Naive B cell (primary cell): ENCODE measurements at regions not wholly inside any gene's neighbourhood (a gene's known extent, or its start where the extent isn't known, plus 50 kb on each side); places are given as distances from the start of the nearest gene placed in this dataset.
"Not testable (repeated sequence)": the region's sequence is repeated elsewhere in the genome, so short reads cannot be mapped to it uniquely, and the experiment has no call there.

ENCODE experiments used
- ATAC-seq, 2 donors: fragments of 150-1000 bp; cut with Tn5 transposase; 2 replicates each; pipeline ENCODE4 v1.10.0; 2021; ENCODE audit warnings: low read depth in 2 of 2, mild to moderate bottlenecking in 2 of 2, moderate library complexity in 2 of 2
- DNase-seq: peaks from one replicate; pipeline ENCODE4 v3.0.0; 2022
- H3K27ac Mint-ChIP-seq, 6 donors: one replicate each; pipeline ENCODE4 v1.8.0; 2020 to 2022; ENCODE audit warnings: mild to moderate bottlenecking in 6 of 6, mixed read lengths in 6 of 6, moderate library complexity in 5 of 6, inconsistent platforms in 2 of 6
- H3K27me3 Mint-ChIP-seq, 3 donors: one replicate each; pipeline ENCODE4 v1.8.0; 2021 to 2022; ENCODE audit warnings: mixed read lengths in 3 of 3, mild to moderate bottlenecking in 1 of 3
- H3K36me3 Mint-ChIP-seq, 2 donors: one replicate each; pipeline ENCODE4 v1.8.0; 2020 to 2022; ENCODE audit warnings: mixed read lengths in 2 of 2, inconsistent platforms in 1 of 2, mild to moderate bottlenecking in 1 of 2
- H3K4me1 Mint-ChIP-seq, 3 donors: one replicate each; pipeline ENCODE4 v1.8.0; 2020 to 2022; ENCODE audit warnings: mixed read lengths in 3 of 3, inconsistent platforms in 1 of 3, mild to moderate bottlenecking in 1 of 3, moderate library complexity in 1 of 3
- H3K4me3 Mint-ChIP-seq, 8 donors: one replicate each; pipeline ENCODE4 v1.8.0; 2020 to 2022; ENCODE audit warnings: mild to moderate bottlenecking in 8 of 8, mixed read lengths in 8 of 8, moderate library complexity in 8 of 8, inconsistent platforms in 2 of 8
- H3K9me3 Mint-ChIP-seq, 7 donors: one replicate each; pipeline ENCODE4 v1.8.0; 2020 to 2022; ENCODE audit warnings: mixed read lengths in 7 of 7, mild to moderate bottlenecking in 5 of 7, inconsistent platforms in 2 of 7, moderate library complexity in 1 of 7

GRCh38 chrX:55981603-55982002 lies 250.6 kb upstream of the KLF8 start:
- no peak overlapping the region for H3K4me3 Mint-ChIP-seq
- no peak for ATAC-seq
- peaks cover 0 to 33% (median 16%) of the 10 kb centered on the region in 7 donors for H3K9me3 Mint-ChIP-seq
- peak overlapping the region in 2 of 6 donors; percentile 2 to 28 for H3K27ac Mint-ChIP-seq
- no peak for DNase-seq
- peaks cover 9 to 40% (median 13%) of the 10 kb centered on the region in 3 donors for H3K4me1 Mint-ChIP-seq
- H3K36me3 Mint-ChIP-seq = peaks cover 0 to 11% of the 10 kb centered on the region in 2 donors
- no peaks in the 10 kb centered on the region for H3K27me3 Mint-ChIP-seq

GRCh38 chrX:55996649-55997048 lies 235.5 kb upstream of the KLF8 start:
- no peaks in the 10 kb centered on the region for H3K27me3 Mint-ChIP-seq

GRCh38 chrX:56000174-56000573 lies 232.0 kb upstream of the KLF8 start:
- Mint-ChIP-seq H3K36me3 (no peaks in the 10 kb centered on the region), H3K27ac (peak overlapping the region in 1 of 6 donors; percentile 63), H3K4me3 (no peak overlapping the region), H3K4me1 (peaks cover 8 to 25% (median 11%) of the 10 kb centered on the region in 3 donors), H3K27me3 (no peaks in the 10 kb centered on the region), H3K9me3 (peaks cover 0 to 1% (median 0%) of the 10 kb centered on the region in 7 donors)
- DNase-seq = no peak
- no peak for ATAC-seq

More at GRCh38 chrX:55996649-55997048, 235.5 kb upstream of the KLF8 start:
- Mint-ChIP-seq H3K4me3 (no peak overlapping the region), H3K4me1 (peaks cover 8 to 36% (median 27%) of the 10 kb centered on the region in 3 donors), H3K27ac (peak overlapping the region in 1 of 6 donors; percentile 80), H3K36me3 (peaks cover 4 to 10% of the 10 kb centered on the region in 2 donors), H3K9me3 (peaks cover 0 to 17% (median 8%) of the 10 kb centered on the region in 7 donors)
- DNase-seq (no peak), ATAC-seq (no peak)

GRCh38 chrX:56000729-56001128 lies 231.4 kb upstream of the KLF8 start:
- H3K36me3 Mint-ChIP-seq = no peaks in the 10 kb centered on the region
- no peak for ATAC-seq
- peaks cover 8 to 20% (median 12%) of the 10 kb centered on the region in 3 donors for H3K4me1 Mint-ChIP-seq

GRCh38 chrX:56025872-56026571 lies 206.1 kb upstream of the KLF8 start:
- Mint-ChIP-seq H3K36me3 (no peaks in the 10 kb centered on the region), H3K27ac (no peak overlapping the region), H3K9me3 (peaks cover 0 to 10% (median 0%) of the 10 kb centered on the region in 7 donors), H3K4me1 (peaks cover 5 to 23% (median 22%) of the 10 kb centered on the region in 3 donors), H3K27me3 (no peaks in the 10 kb centered on the region), H3K4me3 (no peak overlapping the region)
- ATAC-seq (no peak), DNase-seq (no peak)

More at GRCh38 chrX:56000729-56001128, 231.4 kb upstream of the KLF8 start:
- Mint-ChIP-seq H3K27ac (peak overlapping the region in 1 of 6 donors; percentile 40), H3K27me3 (no peaks in the 10 kb centered on the region), H3K4me3 (no peak overlapping the region), H3K9me3 (peaks cover 0 to 1% (median 0%) of the 10 kb centered on the region in 7 donors)
- DNase-seq = no peak

- no peaks in the 10 kb centered on the region for H3K36me3 Mint-ChIP-seq
- DNase-seq (no peak), ATAC-seq (no peak)
- peaks cover 0 to 11% (median 0%) of the 10 kb centered on the region in 7 donors for H3K9me3 Mint-ChIP-seq
- no peaks in the 10 kb centered on the region for H3K27me3 Mint-ChIP-seq
- H3K4me1 Mint-ChIP-seq = peaks cover 5 to 23% (median 22%) of the 10 kb centered on the region in 3 donors
- H3K27ac Mint-ChIP-seq = peak overlapping the region in 1 of 6 donors; percentile 69
- no peak overlapping the region for H3K4me3 Mint-ChIP-seq
Observed at GRCh38 chrX:56026815-56027214, 205.3 kb upstream of the KLF8 start.

GRCh38 chrX:56029188-56029587 lies 203.0 kb upstream of the KLF8 start:
- ATAC-seq = no peak
- Mint-ChIP-seq H3K9me3 (peaks cover 0 to 11% (median 0%) of the 10 kb centered on the region in 7 donors), H3K27me3 (no peaks in the 10 kb centered on the region), H3K27ac (no peak overlapping the region), H3K4me1 (peaks cover 5 to 33% (median 32%) of the 10 kb centered on the region in 3 donors), H3K4me3 (no peak overlapping the region), H3K36me3 (no peaks in the 10 kb centered on the region)
- DNase-seq = no peak

GRCh38 chrX:56029691-56030090 lies 202.5 kb upstream of the KLF8 start:
- Mint-ChIP-seq H3K36me3 (no peaks in the 10 kb centered on the region), H3K27ac (no peak overlapping the region), H3K4me1 (peaks cover 3 to 29% (median 27%) of the 10 kb centered on the region in 3 donors), H3K9me3 (peaks cover 0 to 11% (median 0%) of the 10 kb centered on the region in 7 donors), H3K27me3 (no peaks in the 10 kb centered on the region), H3K4me3 (no peak overlapping the region)
- ATAC-seq (no peak), DNase-seq (no peak)

GRCh38 chrX:56031409-56031808 lies 200.7 kb upstream of the KLF8 start:
- H3K27me3 Mint-ChIP-seq = no peaks in the 10 kb centered on the region
- peaks cover 0 to 24% (median 21%) of the 10 kb centered on the region in 3 donors for H3K4me1 Mint-ChIP-seq
- no peak for ATAC-seq
- peak overlapping the region in 1 of 8 donors; percentile 45 for H3K4me3 Mint-ChIP-seq
- DNase-seq = no peak
- H3K36me3 Mint-ChIP-seq = no peaks in the 10 kb centered on the region
- peaks cover 0 to 24% (median 3%) of the 10 kb centered on the region in 7 donors for H3K9me3 Mint-ChIP-seq
- no peak overlapping the region for H3K27ac Mint-ChIP-seq

GRCh38 chrX:56033495-56034180 lies 198.5 kb upstream of the KLF8 start:
- H3K36me3 Mint-ChIP-seq = no peaks in the 10 kb centered on the region
- no peaks in the 10 kb centered on the region for H3K27me3 Mint-ChIP-seq
- peaks cover 0 to 21% (median 15%) of the 10 kb centered on the region in 3 donors for H3K4me1 Mint-ChIP-seq
- peak; percentile 25 for DNase-seq
- H3K27ac Mint-ChIP-seq = peak overlapping the region in 1 of 6 donors; percentile 24
- ATAC-seq = peak; percentile 78 to 88
- H3K4me3 Mint-ChIP-seq = peak overlapping the region in 1 of 8 donors; percentile 21
- peaks cover 0 to 33% (median 6%) of the 10 kb centered on the region in 7 donors for H3K9me3 Mint-ChIP-seq

- not testable (repeated sequence) for H3K4me3 Mint-ChIP-seq, ATAC-seq, H3K4me1 Mint-ChIP-seq, DNase-seq, H3K27me3 Mint-ChIP-seq
- peak overlapping the region in 1 of 6 donors; percentile 76 for H3K27ac Mint-ChIP-seq
- H3K36me3 Mint-ChIP-seq = peaks cover 5 to 22% of the 10 kb centered on the region in 2 donors
- peaks cover 5 to 39% (median 22%) of the 10 kb centered on the region in 7 donors for H3K9me3 Mint-ChIP-seq
Observed at GRCh38 chrX:56052673-56053330, 179.4 kb upstream of the KLF8 start.

- Mint-ChIP-seq H3K36me3 (peaks cover 5 to 39% of the 10 kb centered on the region in 2 donors), H3K27me3 (no peaks in the 10 kb centered on the region), H3K9me3 (peaks cover 9 to 65% (median 39%) of the 10 kb centered on the region in 7 donors), H3K4me3 (no peak overlapping the region), H3K4me1 (peaks cover 19 to 43% (median 31%) of the 10 kb centered on the region in 3 donors), H3K27ac (no peak overlapping the region)
- no peak for ATAC-seq
- DNase-seq = no peak
Observed at GRCh38 chrX:56057325-56057724, 174.8 kb upstream of the KLF8 start.

GRCh38 chrX:56066016-56066415 lies 166.1 kb upstream of the KLF8 start:
- H3K9me3 Mint-ChIP-seq = peaks cover 0 to 44% (median 34%) of the 10 kb centered on the region in 7 donors
- H3K27me3 Mint-ChIP-seq = no peaks in the 10 kb centered on the region
- H3K4me1 Mint-ChIP-seq = peaks cover 35 to 66% (median 60%) of the 10 kb centered on the region in 3 donors
- peak overlapping the region; percentile 21 to 84 (median 49) for H3K4me3 Mint-ChIP-seq
- ATAC-seq (peak; percentile 56 to 57), DNase-seq (peak; percentile 61)
- H3K27ac Mint-ChIP-seq = peak overlapping the region; percentile 94 to 97 (median 96)
- H3K36me3 Mint-ChIP-seq = peaks cover 4 to 18% of the 10 kb centered on the region in 2 donors
